Daoy (cell line): ENCODE measurements at regions not wholly inside any gene's neighbourhood (a gene's known extent, or its start where the extent isn't known, plus 50 kb on each side); places are given as distances from the start of the nearest gene placed in this dataset.
"Not testable (repeated sequence)": the region's sequence is repeated elsewhere in the genome, so short reads cannot be mapped to it uniquely, and the experiment has no call there.

ENCODE experiments used
- DNase-seq: peaks from one replicate; pipeline ENCODE4 v3.0.0-alpha.2; 2015; ENCODE audit warnings: low read depth

DNA sequence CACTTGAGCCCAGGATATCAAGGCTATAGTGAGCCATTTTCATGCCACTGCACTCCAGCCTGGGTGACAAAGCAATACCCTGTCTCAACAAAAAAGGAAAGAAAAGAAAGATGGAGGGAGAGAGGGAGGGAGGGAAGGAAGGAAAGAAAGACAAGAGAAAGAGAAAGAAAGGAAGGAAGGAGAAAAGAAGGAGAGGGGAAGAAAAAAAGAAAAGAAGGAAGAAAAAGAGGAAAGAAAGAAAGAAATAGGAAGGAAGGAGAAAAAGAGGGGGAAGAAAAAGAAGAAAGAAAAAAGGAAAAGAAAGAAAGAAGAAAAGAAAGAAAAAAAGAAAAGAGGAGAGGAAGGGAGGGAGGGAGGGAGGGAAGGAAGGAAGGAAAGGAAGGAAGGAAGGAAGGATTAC, 321.5 kb upstream of the CNTNAP2 start:
- no peak for DNase-seq

GRCh38 chr7:145784809-145785780, 331.5 kb upstream of the CNTNAP2 start:
- DNase-seq = no peak

- DNase-seq = not testable (repeated sequence)
Observed at GRCh38 chr7:145781388-145781787, 335.2 kb upstream of the CNTNAP2 start.

GRCh38 chr7:145779140-145779539, 337.5 kb upstream of the CNTNAP2 start:
- DNase-seq = no peak

GRCh38 chr7:145774777-145775176, 341.8 kb upstream of the CNTNAP2 start:
- no peak for DNase-seq

DNA sequence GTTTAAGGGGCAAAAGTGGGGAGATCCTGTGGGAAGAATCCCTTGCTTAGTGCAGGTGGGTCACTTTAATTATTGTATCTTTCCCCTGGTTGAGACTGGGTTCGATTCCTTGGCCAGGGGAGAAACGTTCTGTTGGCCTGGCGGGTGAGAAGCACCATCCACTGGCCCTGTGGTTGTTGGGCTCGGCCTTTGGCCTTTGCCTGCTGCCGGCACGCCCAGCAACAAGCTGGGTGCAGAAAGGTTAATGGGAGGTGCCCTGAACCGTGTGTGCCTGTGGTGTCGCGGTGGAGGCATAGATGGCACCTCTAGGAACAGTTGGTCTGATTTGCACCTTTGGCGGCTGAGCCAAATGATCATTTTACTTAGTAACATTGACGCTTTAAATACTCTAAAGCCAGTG, 363.6 kb upstream of the CNTNAP2 start:
- DNase-seq = no peak

DNA sequence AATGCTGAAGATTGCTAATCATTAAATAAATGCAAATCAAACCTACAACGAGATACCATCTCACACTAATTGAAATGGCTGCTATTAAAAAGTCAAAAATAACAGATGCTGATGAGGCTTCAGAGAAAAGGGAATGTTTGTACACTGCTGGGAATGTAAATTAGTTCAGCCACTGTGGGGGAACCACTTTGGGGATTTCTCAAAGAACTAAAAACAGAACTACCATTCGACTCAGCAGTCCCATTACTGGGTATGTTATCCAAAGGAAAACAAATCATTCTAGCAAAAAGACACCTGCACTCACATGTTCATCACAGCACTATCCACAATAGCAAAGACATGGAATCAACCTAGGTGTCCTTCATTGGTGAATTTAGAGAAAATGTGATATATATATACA, 379.0 kb upstream of the CNTNAP2 start:
- no peak for DNase-seq

- no peak for DNase-seq
Observed at GRCh38 chr7:145735061-145735460, 381.5 kb upstream of the CNTNAP2 start.

DNA sequence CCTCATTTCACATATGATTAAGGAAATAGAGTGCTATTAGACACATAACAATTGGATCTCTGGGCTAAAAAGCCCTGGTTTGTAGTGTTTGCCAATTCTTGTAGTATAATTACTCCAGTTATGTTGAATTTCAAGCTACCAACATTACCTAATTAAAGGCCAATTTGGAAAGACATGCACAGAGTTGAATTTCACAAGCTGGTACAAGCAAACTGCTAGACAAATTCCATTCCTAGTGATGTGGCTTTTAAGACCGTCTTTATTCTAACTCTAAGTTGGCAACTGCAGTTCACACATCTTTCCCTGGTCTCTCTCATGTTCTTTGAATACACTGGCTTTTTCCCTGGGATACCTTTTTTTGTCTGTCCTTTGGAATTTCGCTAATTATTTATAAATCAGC, 384.1 kb upstream of the CNTNAP2 start:
- no peak for DNase-seq

GRCh38 chr7:145729691-145730090, 386.9 kb upstream of the CNTNAP2 start:
- DNase-seq = no peak

DNA sequence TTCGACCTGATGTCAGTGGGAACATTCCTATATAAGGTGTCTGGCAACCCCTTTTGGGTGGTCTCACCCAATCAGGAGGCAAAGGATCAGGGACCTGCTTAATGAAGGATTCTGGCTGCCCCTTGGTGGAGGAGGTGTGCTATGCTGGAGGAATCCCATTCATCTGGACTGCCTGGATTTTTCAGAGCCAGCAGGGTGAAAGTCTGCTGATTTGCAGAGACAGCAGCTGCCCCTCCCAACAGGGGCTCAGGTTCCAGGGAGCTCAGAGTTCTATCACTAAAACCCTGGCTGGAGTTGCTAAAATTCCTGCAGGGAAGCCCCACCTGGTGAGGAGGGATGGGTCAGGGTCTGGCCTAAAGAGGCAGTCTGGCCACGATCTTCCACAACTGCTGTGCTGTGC, 398.5 kb upstream of the CNTNAP2 start:
- no peak for DNase-seq

- no peak for DNase-seq
Observed at GRCh38 chr7:145700488-145700887, 416.1 kb upstream of the CNTNAP2 start.

GRCh38 chr7:145698526-145699262, 417.9 kb upstream of the CNTNAP2 start:
- DNase-seq = peak; percentile 10

- not testable (repeated sequence) for DNase-seq
Observed at GRCh38 chr7:145697412-145698107, 419.0 kb upstream of the CNTNAP2 start.

GRCh38 chr7:145696071-145696470, 420.5 kb upstream of the CNTNAP2 start:
- DNase-seq = no peak

DNA sequence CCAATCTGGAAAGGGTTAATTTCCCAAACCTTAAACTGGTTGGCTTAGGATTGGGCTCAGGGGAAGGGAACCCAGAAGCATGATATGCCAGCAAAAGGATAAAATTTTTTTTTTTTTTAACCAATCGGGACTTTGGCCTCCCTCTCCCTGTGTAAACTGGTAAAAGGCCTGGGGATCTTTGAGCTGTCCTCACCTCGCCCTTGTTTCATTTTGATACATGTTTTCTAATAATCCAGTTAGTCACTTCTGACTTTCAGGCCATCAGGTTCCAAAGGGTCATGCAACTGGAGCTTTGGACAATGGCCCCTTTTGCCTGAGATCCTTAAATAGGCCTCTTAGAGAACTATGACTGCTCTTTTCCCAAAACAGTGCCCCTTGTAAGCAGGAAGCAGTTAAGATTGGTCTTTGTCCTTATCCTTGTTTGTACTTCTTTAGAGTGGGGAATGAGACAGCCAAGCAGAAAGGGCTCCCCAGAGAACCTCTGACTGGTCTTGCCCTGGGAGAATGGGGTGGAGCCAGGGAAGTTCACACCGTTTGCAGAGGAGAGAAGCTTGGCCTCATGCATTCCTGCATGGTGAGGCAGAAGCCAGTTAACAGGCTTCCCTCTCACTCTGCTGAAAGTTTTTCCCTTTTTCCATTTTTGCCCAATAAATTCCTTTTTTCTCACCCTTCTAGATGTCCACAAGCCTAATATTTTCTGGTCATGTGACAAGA, 424.2 kb upstream of the CNTNAP2 start:
- peak; percentile 14 for DNase-seq

GRCh38 chr7:145691377-145691914, 425.2 kb upstream of the CNTNAP2 start:
- DNase-seq = no peak

- DNase-seq = no peak
Observed at GRCh38 chr7:145681646-145682045, 435.0 kb upstream of the CNTNAP2 start.

GRCh38 chr7:145681159-145681558, 435.4 kb upstream of the CNTNAP2 start:
- DNase-seq = no peak

- no peak for DNase-seq
Observed at GRCh38 chr7:145665499-145666258, 450.9 kb upstream of the CNTNAP2 start.

DNA sequence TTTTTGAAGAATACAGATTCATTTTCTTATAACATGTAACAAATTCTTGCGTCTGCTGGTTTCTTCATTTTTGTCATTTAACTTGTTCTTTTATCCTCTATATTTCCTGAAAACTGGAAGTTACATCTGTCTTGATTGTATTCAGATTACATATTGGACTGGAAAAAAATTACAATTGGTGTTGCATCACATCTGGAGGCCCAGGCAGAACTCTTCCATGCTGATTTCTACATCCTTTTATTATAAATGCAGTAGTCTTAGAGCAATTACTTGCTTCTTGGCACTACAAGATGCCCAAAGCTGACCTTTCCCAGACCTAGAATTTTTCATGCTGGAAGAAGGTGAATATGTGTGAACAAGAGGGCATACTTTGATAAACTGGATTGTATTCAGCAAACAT, 460.9 kb upstream of the CNTNAP2 start:
- DNase-seq = no peak
